B cell (primary cell): ENCODE measurements at regions not wholly inside any gene's neighbourhood (a gene's known extent, or its start where the extent isn't known, plus 50 kb on each side); places are given as distances from the start of the nearest gene placed in this dataset.

Source experiments
- ATAC-seq: fragments of 200-7000 bp; cut with Tn5 transposase; one replicate; pipeline ENCODE4 v1.10.0; 2021; ENCODE audit warnings: low read depth, mild to moderate bottlenecking, moderate number of reproducible peaks, moderate library complexity
- CTCF ChIA-PET: fragments of 350-600 bp; sonication (Branson Sonifier 250); formaldehyde crosslinking; loops from one replicate; lab custom pipeline; 2021; ENCODE audit warnings: antibody characterized with exemption, inconsistent platforms; lab: Charles Lee
- POLR2A ChIA-PET: fragments of 350-600 bp; sonication (Branson Sonifier 250); formaldehyde crosslinking; loops from one replicate; lab custom pipeline; 2021; ENCODE audit warnings: antibody characterized with exemption; lab: Charles Lee
- DNase-seq: peaks from one replicate; pipeline ENCODE4 v3.0.0; 2013
- H2AFZ ChIP-seq: 2 replicates; pipeline ENCODE4 v1.6.1; 2012; ENCODE audit warnings: mild to moderate bottlenecking, low read depth, low read length; ENCODE audit not compliant: insufficient read depth, poor library complexity, severe bottlenecking
- H3K27ac ChIP-seq, 2 donors: 1 replicate in 1 of 2; 2 replicates in 1 of 2; pipeline ENCODE4 v1.5.1; 2012 to 2013; ENCODE audit warnings: low read length in 2 of 2, mild to moderate bottlenecking in 2 of 2, moderate library complexity in 1 of 2
- H3K27me3 ChIP-seq, 4 experiments: fragments of 200-600 bp in 1 of 4; sonication (generic) in 1 of 4; replicated peaks in 1 of 4; 1 replicate in 2 of 4; 2 replicates in 2 of 4; pipeline versions ENCODE4 v1.6.1 to v1.7.0; 2013 to 2016; ENCODE audit warnings: low read length in 3 of 4, mild to moderate bottlenecking in 2 of 4, mixed read lengths in 1 of 4, moderate library complexity in 1 of 4; ENCODE audit not compliant: insufficient read depth in 4 of 4, control insufficient read depth in 3 of 4; ENCODE audit errors: control extremely low read depth in 1 of 4
- H3K36me3 ChIP-seq, 2 experiments: replicated peaks in 1 of 2; 1 replicate in 1 of 2; 2 replicates in 1 of 2; pipeline versions ENCODE4 v1.6.1 to v1.7.1; 2013; ENCODE audit warnings: low read length in 1 of 2; ENCODE audit not compliant: insufficient read depth in 2 of 2, control insufficient read depth in 1 of 2; ENCODE audit errors: control extremely low read depth in 1 of 2, extremely low read depth in 1 of 2
- H3K4me1 ChIP-seq, 2 donors: fragments of 200-600 bp in 1 of 2; sonication (generic) in 1 of 2; 1 replicate in 1 of 2; 2 replicates in 1 of 2; pipeline versions ENCODE4 v1.5.1 to v1.6.1; 2013 to 2017; ENCODE audit warnings: low read length in 2 of 2; ENCODE audit not compliant: control insufficient read depth in 2 of 2, insufficient read depth in 2 of 2
- H3K4me2 ChIP-seq: replicated peaks from 2 replicates; pipeline ENCODE3; 2012; ENCODE audit warnings: mild to moderate bottlenecking, low read depth, low read length; ENCODE audit not compliant: poor library complexity, severe bottlenecking
- H3K4me3 ChIP-seq, 5 experiments: fragments of 200-600 bp in 1 of 5; sonication (generic) in 1 of 5; 1 replicate in 3 of 5; 2 replicates in 2 of 5; pipeline versions ENCODE4 v1.5.1 to v1.7.0; 2011 to 2016; ENCODE audit warnings: low read length in 4 of 5, mild to moderate bottlenecking in 4 of 5, low read depth in 2 of 5, control low read depth in 1 of 5, moderate library complexity in 1 of 5; ENCODE audit not compliant: insufficient read depth in 1 of 5; ENCODE audit errors: control extremely low read depth in 1 of 5, extremely low read depth in 1 of 5
- H3K79me2 ChIP-seq: fragments of 200-600 bp; sonication (generic); one replicate; pipeline ENCODE4 v1.6.0; 2016; ENCODE audit warnings: low read length; ENCODE audit not compliant: control insufficient read depth, insufficient read depth
- H3K9ac ChIP-seq: fragments of 200-600 bp; sonication (generic); 2 replicates; pipeline ENCODE4 v1.6.1; 2017; ENCODE audit warnings: mild to moderate bottlenecking, low read length, moderate library complexity
- H3K9me3 ChIP-seq, 3 donors: one replicate each; pipeline versions ENCODE4 v1.6.1 to v1.7.1; 2013; ENCODE audit warnings: low read length in 2 of 3; ENCODE audit not compliant: control insufficient read depth in 2 of 3, insufficient read depth in 1 of 3; ENCODE audit errors: control extremely low read depth in 1 of 3
- H4K20me1 ChIP-seq: 2 replicates; pipeline ENCODE4 v1.6.0; 2012; ENCODE audit warnings: mild to moderate bottlenecking, low read length; ENCODE audit not compliant: insufficient read depth, control insufficient read depth, poor library complexity, severe bottlenecking
- H3K27ac Mint-ChIP-seq: one replicate; pipeline ENCODE4 v1.8.0; 2021; ENCODE audit warnings: mixed read lengths
- H3K27me3 Mint-ChIP-seq: one replicate; pipeline ENCODE4 v1.8.0; 2021; ENCODE audit warnings: mixed read lengths
- H3K4me1 Mint-ChIP-seq: one replicate; pipeline ENCODE4 v1.8.0; 2021; ENCODE audit warnings: mixed read lengths
- H3K4me3 Mint-ChIP-seq: one replicate; pipeline ENCODE4 v1.8.0; 2021; ENCODE audit warnings: mixed read lengths
- H3K9me3 Mint-ChIP-seq: one replicate; pipeline ENCODE4 v1.8.0; 2022; ENCODE audit warnings: mixed read lengths; ENCODE audit not compliant: insufficient read depth
- EZH2 ChIP-seq: IDR thresholded peaks from 2 replicates; pipeline ENCODE4 v1.6.1; 2012; ENCODE audit warnings: borderline replicate concordance, low read depth, mild to moderate bottlenecking, moderate library complexity, low read length; ENCODE audit not compliant: insufficient read depth, poor library complexity, severe bottlenecking
- WGBS: methylation state at CpG from one replicate; pipeline ENCODE4 v1.1.5; 2013; ENCODE audit warnings: missing lambda C conversion rate; ENCODE audit not compliant: insufficient coverage; 5-methylcytosine and 5-hydroxymethylcytosine counted together
- intact Hi-C: fragments of 100-400 bp; cut with micrococcal nuclease; formaldehyde crosslinking; loops from one replicate; pipeline ENCODE4 v1.10.0; 2022
- TF ChIP-seq, protein P1 (sequence below): fragments of 200-600 bp; IDR thresholded peaks from one replicate; pipeline ENCODE4 v1.8.0; 2022; ENCODE audit warnings: antibody characterized with exemption, mild to moderate bottlenecking

DNA sequence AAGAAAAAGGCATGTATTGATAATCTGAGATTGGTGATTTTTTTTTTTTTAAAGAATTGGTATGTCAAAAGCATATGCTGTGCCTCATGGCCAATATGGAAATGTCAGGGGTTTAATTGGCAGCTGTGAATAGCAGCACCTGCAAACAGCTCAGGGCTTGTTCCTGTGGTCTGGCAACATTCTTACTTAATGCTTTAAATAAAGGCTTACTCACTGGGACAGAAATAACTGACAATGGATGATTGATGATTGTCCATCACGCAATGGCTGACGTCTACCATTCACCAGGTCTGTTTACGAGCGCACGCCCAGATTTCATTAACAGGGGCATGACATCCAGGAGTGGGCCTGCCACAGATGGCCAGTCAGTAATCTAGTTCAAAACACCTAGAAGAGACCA lies 66.7 kb downstream of the ETAA1 start:
- H3K79me2 ChIP-seq: no peaks in the 10 kb centered on the region
- H4K20me1 ChIP-seq: no peaks in the 10 kb centered on the region
- Mint-ChIP-seq H3K27me3 (peaks cover 12% of the 10 kb centered on the region), H3K4me3 (no peak overlapping the region), H3K9me3 (no peaks in the 10 kb centered on the region), H3K27ac (no peak overlapping the region), H3K4me1 (no peaks in the 10 kb centered on the region)
- H3K27ac ChIP-seq: no peak overlapping the region
- ATAC-seq (no peak), DNase-seq (no peak)
- no peak for TF ChIP-seq EZH2
- TF ChIP-seq, protein P1, sequence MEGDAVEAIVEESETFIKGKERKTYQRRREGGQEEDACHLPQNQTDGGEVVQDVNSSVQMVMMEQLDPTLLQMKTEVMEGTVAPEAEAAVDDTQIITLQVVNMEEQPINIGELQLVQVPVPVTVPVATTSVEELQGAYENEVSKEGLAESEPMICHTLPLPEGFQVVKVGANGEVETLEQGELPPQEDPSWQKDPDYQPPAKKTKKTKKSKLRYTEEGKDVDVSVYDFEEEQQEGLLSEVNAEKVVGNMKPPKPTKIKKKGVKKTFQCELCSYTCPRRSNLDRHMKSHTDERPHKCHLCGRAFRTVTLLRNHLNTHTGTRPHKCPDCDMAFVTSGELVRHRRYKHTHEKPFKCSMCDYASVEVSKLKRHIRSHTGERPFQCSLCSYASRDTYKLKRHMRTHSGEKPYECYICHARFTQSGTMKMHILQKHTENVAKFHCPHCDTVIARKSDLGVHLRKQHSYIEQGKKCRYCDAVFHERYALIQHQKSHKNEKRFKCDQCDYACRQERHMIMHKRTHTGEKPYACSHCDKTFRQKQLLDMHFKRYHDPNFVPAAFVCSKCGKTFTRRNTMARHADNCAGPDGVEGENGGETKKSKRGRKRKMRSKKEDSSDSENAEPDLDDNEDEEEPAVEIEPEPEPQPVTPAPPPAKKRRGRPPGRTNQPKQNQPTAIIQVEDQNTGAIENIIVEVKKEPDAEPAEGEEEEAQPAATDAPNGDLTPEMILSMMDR: no peak
- no peaks in the 10 kb centered on the region for H3K36me3 ChIP-seq
- intact Hi-C loops: no loop called here
- 98% methylated on average over 5 of the region's 5 CpGs for WGBS
- no peaks in the 10 kb centered on the region for H3K4me1 ChIP-seq
- H2AFZ ChIP-seq: no peak overlapping the region
- CTCF ChIA-PET: no interaction called here
- POLR2A ChIA-PET: no interaction called here
- H3K4me3 ChIP-seq: no peak overlapping the region
- peaks cover 0 to 1% (median 0%) of the 10 kb centered on the region in 3 donors for H3K9me3 ChIP-seq
- H3K9ac ChIP-seq: no peak overlapping the region
- no peaks in the 10 kb centered on the region for H3K27me3 ChIP-seq
- H3K4me2 ChIP-seq: no peak overlapping the region

DNA sequence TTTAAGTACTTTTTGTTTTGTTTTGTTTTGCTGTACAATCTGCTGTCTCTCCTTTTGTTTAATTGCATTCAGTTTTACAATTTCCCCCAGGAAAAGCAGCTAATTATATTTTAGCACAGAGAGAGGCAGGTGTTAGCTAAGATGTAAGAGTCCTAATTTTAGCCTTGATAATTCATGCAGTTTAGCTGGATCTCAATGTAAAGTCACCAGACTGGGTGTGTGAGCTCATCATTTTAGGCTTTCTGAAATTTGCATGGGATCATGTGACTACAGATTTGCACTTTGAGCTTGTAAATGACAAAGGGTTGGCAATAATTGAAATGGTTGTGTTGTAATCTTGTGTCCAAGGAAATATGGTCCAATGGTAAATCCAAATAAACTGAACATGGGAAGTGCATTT lies 68.5 kb downstream of the ETAA1 start:
- Histone ChIP-seq H3K27ac (no peak overlapping the region), H3K36me3 (no peaks in the 10 kb centered on the region), H3K27me3 (no peaks in the 10 kb centered on the region), H3K4me1 (no peaks in the 10 kb centered on the region), H2AFZ (no peak overlapping the region), H3K79me2 (no peaks in the 10 kb centered on the region), H3K9me3 (peaks cover 0 to 1% (median 0%) of the 10 kb centered on the region in 3 donors), H4K20me1 (no peaks in the 10 kb centered on the region), H3K4me3 (no peak overlapping the region), H3K4me2 (no peak overlapping the region), H3K9ac (no peak overlapping the region)
- ChIA-PET CTCF (no interaction called here), POLR2A (no interaction called here)
- Mint-ChIP-seq H3K27ac (no peak overlapping the region), H3K27me3 (peaks cover 12% of the 10 kb centered on the region), H3K4me3 (no peak overlapping the region), H3K9me3 (no peaks in the 10 kb centered on the region), H3K4me1 (no peaks in the 10 kb centered on the region)
- intact Hi-C loops: no loop called here
- DNase-seq (no peak), ATAC-seq (no peak)
- TF ChIP-seq, protein P1: no peak
- no peak for TF ChIP-seq EZH2
